Naive thymus-derived CD4-positive, alpha-beta T cell (primary cell): ENCODE measurements at regions not wholly inside any gene's neighbourhood (a gene's known extent, or its start where the extent isn't known, plus 50 kb on each side); places are given as distances from the start of the nearest gene placed in this dataset.
A peak's percentile ranks its signal among the peaks of the same experiment; 100 is the strongest.

Source experiments
- ATAC-seq: fragments of 150-1000 bp; cut with Tn5 transposase; 2 replicates; pipeline ENCODE4 v1.10.0; 2021; ENCODE audit warnings: mild to moderate bottlenecking, moderate library complexity
- CTCF ChIA-PET: fragments of 350-600 bp; sonication (Branson Sonifier 250); formaldehyde crosslinking; loops from one replicate; lab custom pipeline; 2021; ENCODE audit warnings: antibody characterized with exemption; lab: Charles Lee
- POLR2A ChIA-PET: fragments of 350-600 bp; sonication (Branson Sonifier 250); formaldehyde crosslinking; loops from one replicate; lab custom pipeline; 2021; ENCODE audit warnings: antibody characterized with exemption, inconsistent platforms; lab: Charles Lee
- DNase-seq, 9 donors: peaks; one replicate each; pipeline versions ENCODE4 v3.0.0 to v3.0.0-alpha.2; 2020 to 2022; ENCODE audit warnings: mixed read lengths in 1 of 9
- H3K27ac ChIP-seq: one replicate; pipeline ENCODE4 v1.7.0; 2013; ENCODE audit warnings: mild to moderate bottlenecking, low read depth, low read length, moderate library complexity
- H3K27me3 ChIP-seq, 2 donors: one replicate each; pipeline ENCODE4 v1.7.0; 2013; ENCODE audit warnings: low read length in 2 of 2, mild to moderate bottlenecking in 2 of 2, moderate library complexity in 2 of 2; ENCODE audit not compliant: control insufficient read depth in 2 of 2, insufficient read depth in 2 of 2
- H3K36me3 ChIP-seq, 3 experiments: 1 replicate in 2 of 3; 2 replicates in 1 of 3; pipeline ENCODE4 v1.7.0; 2013; ENCODE audit warnings: low read length in 3 of 3, mild to moderate bottlenecking in 3 of 3, moderate library complexity in 1 of 3; ENCODE audit not compliant: insufficient read depth in 3 of 3, control insufficient read depth in 2 of 3
- H3K4me1 ChIP-seq, 2 donors: one replicate each; pipeline ENCODE4 v1.7.0; 2013; ENCODE audit warnings: low read length in 2 of 2, mild to moderate bottlenecking in 2 of 2, moderate library complexity in 1 of 2; ENCODE audit not compliant: control insufficient read depth in 2 of 2, insufficient read depth in 2 of 2
- H3K4me3 ChIP-seq: 2 replicates; pipeline ENCODE4 v1.7.0; 2013; ENCODE audit warnings: mild to moderate bottlenecking, low read length
- H3K9me3 ChIP-seq, 3 experiments: 1 replicate in 2 of 3; 2 replicates in 1 of 3; pipeline ENCODE4 v1.7.0; 2013; ENCODE audit warnings: low read length in 3 of 3; ENCODE audit not compliant: control insufficient read depth in 2 of 3
- H3K27ac Mint-ChIP-seq, 9 donors: one replicate each; pipeline ENCODE4 v1.8.0; 2020 to 2022; ENCODE audit warnings: mixed read lengths in 9 of 9, mild to moderate bottlenecking in 8 of 9, moderate library complexity in 5 of 9, inconsistent platforms in 2 of 9
- H3K27me3 Mint-ChIP-seq, 5 donors: one replicate each; pipeline ENCODE4 v1.8.0; 2021 to 2022; ENCODE audit warnings: mixed read lengths in 5 of 5, mild to moderate bottlenecking in 1 of 5
- H3K36me3 Mint-ChIP-seq, 5 donors: one replicate each; pipeline ENCODE4 v1.8.0; 2020 to 2022; ENCODE audit warnings: mixed read lengths in 5 of 5, mild to moderate bottlenecking in 3 of 5, inconsistent platforms in 1 of 5
- H3K4me1 Mint-ChIP-seq, 7 donors: one replicate each; pipeline ENCODE4 v1.8.0; 2020 to 2022; ENCODE audit warnings: mixed read lengths in 7 of 7, mild to moderate bottlenecking in 3 of 7, inconsistent platforms in 1 of 7
- H3K4me3 Mint-ChIP-seq, 10 donors: one replicate each; pipeline ENCODE4 v1.8.0; 2020 to 2022; ENCODE audit warnings: mild to moderate bottlenecking in 10 of 10, mixed read lengths in 10 of 10, moderate library complexity in 6 of 10, inconsistent platforms in 2 of 10
- H3K9me3 Mint-ChIP-seq, 11 donors: one replicate each; pipeline ENCODE4 v1.8.0; 2020 to 2022; ENCODE audit warnings: mixed read lengths in 11 of 11, mild to moderate bottlenecking in 4 of 11, inconsistent platforms in 1 of 11, moderate library complexity in 1 of 11
- intact Hi-C, 2 donors: fragments of 100-400 bp; cut with micrococcal nuclease; formaldehyde crosslinking; loops; one replicate each; pipeline ENCODE4 v1.15.1; 2023

DNA sequence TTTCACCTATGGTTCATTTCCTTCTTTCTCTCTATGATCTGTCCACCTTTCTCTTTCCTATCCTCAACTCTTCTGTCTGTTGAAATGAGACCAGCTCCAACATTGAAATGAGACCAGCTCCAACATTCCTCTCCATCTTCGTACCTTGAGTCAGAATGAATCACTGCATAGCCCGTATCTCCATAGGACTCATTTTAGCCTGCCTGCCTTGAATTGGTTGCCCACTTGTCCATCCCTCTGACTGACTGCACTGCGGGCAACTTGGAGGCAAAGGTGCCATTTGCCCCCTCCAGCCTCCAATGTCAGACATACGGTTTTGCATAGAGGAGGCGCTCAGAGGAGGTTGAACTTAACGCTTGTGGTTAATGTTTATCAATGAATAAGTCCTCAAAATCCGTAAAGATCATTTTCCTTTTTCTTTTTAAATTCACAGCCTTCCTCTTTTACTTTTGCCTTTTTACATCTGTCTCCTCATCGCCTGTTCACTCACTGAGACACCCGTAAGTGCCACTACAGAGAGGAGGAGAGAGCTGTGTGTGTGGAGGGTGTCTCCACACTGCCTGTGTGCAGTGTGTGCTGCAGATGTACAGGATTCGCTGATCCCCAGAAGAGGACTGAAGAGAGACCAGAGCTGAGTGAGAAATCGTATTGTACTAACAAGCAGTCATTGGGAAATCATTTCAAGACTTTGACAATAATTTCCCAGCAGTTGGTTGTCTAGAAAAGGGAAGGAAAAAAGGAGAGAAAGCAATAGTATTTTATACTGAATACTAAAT, 579.6 kb upstream of the MAP3K7 start:
- Mint-ChIP-seq H3K4me1 (no peaks in the 10 kb centered on the region), H3K27me3 (peaks cover 0 to 6% (median 0%) of the 10 kb centered on the region in 5 donors), H3K36me3 (no peaks in the 10 kb centered on the region), H3K27ac (no peak overlapping the region), H3K4me3 (no peak overlapping the region), H3K9me3 (peaks cover 0 to 1% (median 0%) of the 10 kb centered on the region in 11 donors)
- POLR2A ChIA-PET: no interaction called here
- intact Hi-C loops: no loop called here
- H3K9me3 ChIP-seq: no peaks in the 10 kb centered on the region
- H3K4me3 ChIP-seq: no peak overlapping the region
- CTCF ChIA-PET: no interaction called here
- no peaks in the 10 kb centered on the region for H3K27me3 ChIP-seq
- H3K36me3 ChIP-seq: no peaks in the 10 kb centered on the region
- DNase-seq (no peak), ATAC-seq (no peak)
- H3K27ac ChIP-seq: no peak overlapping the region
- H3K4me1 ChIP-seq: no peaks in the 10 kb centered on the region

DNA sequence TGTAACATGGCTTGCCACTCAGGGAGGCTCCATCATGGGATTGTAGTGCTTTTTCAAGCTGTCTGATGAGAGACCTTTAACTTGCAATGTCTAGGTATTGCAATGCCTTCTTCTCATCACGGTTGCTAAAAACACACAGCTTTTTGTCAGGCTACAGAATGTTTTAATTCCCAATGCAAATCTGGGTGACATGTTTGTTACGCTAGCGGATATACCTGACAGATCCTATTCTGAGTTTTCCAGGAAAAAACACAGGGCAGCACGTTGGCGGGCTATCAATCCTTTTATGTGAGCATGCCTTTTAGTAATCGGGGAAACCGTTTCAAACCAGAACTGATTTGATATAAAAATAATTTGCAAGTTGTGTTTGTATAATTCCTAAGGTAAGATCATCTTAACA, 577.2 kb upstream of the MAP3K7 start:
- Mint-ChIP-seq H3K4me3 (no peak overlapping the region), H3K36me3 (no peaks in the 10 kb centered on the region), H3K9me3 (no peaks in the 10 kb centered on the region), H3K27me3 (peaks cover 0 to 8% (median 0%) of the 10 kb centered on the region in 5 donors), H3K4me1 (no peaks in the 10 kb centered on the region), H3K27ac (no peak overlapping the region)
- no peaks in the 10 kb centered on the region for H3K36me3 ChIP-seq
- H3K4me1 ChIP-seq: no peaks in the 10 kb centered on the region
- H3K4me3 ChIP-seq: no peak overlapping the region
- CTCF ChIA-PET: no interaction called here
- POLR2A ChIA-PET: no interaction called here
- no peaks in the 10 kb centered on the region for H3K9me3 ChIP-seq
- no peaks in the 10 kb centered on the region for H3K27me3 ChIP-seq
- no peak for DNase-seq
- intact Hi-C loops: no loop called here
- ATAC-seq: no peak
- H3K27ac ChIP-seq: no peak overlapping the region

DNA sequence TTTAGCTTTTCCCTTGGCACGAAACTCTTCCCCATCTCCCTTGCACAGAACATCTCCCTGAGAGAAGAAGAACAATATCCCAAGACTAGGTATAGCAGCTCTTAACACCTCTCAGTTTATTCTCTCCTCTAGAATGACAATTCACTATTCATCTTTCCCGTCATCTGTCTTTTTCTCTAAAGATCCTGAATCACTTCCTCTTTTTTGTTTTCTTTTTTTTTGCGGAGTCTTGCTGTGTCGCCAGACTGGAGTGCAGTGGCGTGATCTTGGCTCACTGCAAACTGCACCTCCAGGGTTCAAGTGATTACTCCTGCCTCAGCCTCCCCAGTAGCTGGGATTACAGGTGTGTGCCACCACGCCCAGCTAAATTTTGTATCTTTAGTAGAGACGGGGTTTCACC, 574.4 kb upstream of the MAP3K7 start:
- ChIA-PET POLR2A (no interaction called here), CTCF (no interaction called here)
- H3K4me3 ChIP-seq: no peak overlapping the region
- H3K4me3 Mint-ChIP-seq: no peak overlapping the region
- no peak for DNase-seq
- H3K9me3 Mint-ChIP-seq: no peaks in the 10 kb centered on the region
- no peaks in the 10 kb centered on the region for H3K4me1 Mint-ChIP-seq
- no peaks in the 10 kb centered on the region for H3K36me3 Mint-ChIP-seq
- H3K27ac ChIP-seq: no peak overlapping the region
- no peak overlapping the region for H3K27ac Mint-ChIP-seq
- peaks cover 0 to 8% (median 0%) of the 10 kb centered on the region in 5 donors for H3K27me3 Mint-ChIP-seq
- no peaks in the 10 kb centered on the region for H3K36me3 ChIP-seq
- intact Hi-C loops: no loop called here
- ATAC-seq: no peak
- no peaks in the 10 kb centered on the region for H3K27me3 ChIP-seq
- no peaks in the 10 kb centered on the region for H3K4me1 ChIP-seq
- no peaks in the 10 kb centered on the region for H3K9me3 ChIP-seq

DNA sequence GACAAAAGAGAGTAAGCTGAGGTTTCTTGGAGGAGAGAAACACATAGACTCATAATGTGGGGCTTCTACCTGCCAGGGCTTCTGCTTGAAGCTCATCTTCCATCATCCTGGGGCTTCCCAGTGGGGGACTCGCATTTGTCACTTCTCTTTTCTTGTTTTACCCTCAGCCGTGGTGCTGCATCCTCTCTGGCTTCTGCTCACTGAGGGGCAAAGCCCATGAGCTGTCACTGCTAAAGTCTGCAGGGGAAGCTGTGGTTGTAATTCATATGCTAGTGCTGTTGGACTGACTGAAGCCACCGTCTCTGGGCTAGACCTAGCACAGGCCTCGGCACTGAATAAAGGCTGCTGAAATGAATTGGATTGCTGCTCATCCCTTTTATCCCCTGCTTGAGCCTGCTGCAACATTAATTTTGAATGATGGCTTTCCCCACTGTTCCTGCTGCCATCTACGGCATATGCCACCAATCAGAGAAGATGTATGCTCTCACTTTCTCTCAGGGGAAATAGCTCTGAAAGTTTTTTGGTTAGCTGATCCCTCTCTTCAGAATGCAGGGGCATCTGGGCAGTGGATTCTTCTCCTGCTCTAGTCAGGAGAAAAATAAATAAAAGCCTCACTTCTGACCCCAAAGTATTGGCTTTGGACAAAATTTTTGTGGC, 568.4 kb upstream of the MAP3K7 start:
- Mint-ChIP-seq H3K9me3 (peaks cover 0 to 3% (median 0%) of the 10 kb centered on the region in 11 donors), H3K4me1 (no peaks in the 10 kb centered on the region), H3K4me3 (no peak overlapping the region), H3K27me3 (peaks cover 0 to 7% (median 3%) of the 10 kb centered on the region in 5 donors), H3K27ac (no peak overlapping the region), H3K36me3 (no peaks in the 10 kb centered on the region)
- POLR2A ChIA-PET: no interaction called here
- Histone ChIP-seq H3K27ac (no peak overlapping the region), H3K27me3 (no peaks in the 10 kb centered on the region), H3K36me3 (no peaks in the 10 kb centered on the region), H3K9me3 (no peaks in the 10 kb centered on the region), H3K4me1 (no peaks in the 10 kb centered on the region), H3K4me3 (no peak overlapping the region)
- peak; percentile 18 for ATAC-seq
- CTCF ChIA-PET: no interaction called here
- DNase-seq: peak in 1 of 9 donors; percentile 0
- intact Hi-C loops: no loop called here

DNA sequence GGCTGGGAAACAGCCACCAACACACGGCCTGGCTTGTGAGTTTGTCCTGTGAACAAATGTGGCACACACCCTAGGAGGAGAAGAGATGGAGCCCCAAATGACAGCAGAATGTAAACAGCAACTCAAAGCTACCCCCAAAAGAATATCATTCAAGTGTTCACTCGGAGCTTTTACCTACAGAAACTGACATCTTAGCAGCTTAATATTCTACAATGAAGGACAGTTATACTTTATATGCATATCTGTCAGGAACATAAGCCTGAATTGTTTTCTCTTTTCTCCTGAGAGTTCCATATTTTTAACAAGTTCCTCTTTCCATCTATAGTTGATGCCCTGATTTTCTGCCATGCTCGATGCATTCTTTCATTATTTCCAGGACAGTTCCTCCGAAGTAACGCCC, 566.0 kb upstream of the MAP3K7 start:
- H3K27me3 Mint-ChIP-seq: peaks cover 0 to 4% (median 0%) of the 10 kb centered on the region in 5 donors
- ChIA-PET POLR2A (no interaction called here), CTCF (no interaction called here)
- intact Hi-C loops: no loop called here
- H3K9me3 Mint-ChIP-seq: peaks cover 0 to 6% (median 0%) of the 10 kb centered on the region in 11 donors
- no peak for ATAC-seq
- H3K9me3 ChIP-seq: no peaks in the 10 kb centered on the region
- no peak overlapping the region for H3K4me3 Mint-ChIP-seq
- H3K27ac ChIP-seq: no peak overlapping the region
- no peaks in the 10 kb centered on the region for H3K36me3 Mint-ChIP-seq
- no peaks in the 10 kb centered on the region for H3K4me1 ChIP-seq
- H3K27ac Mint-ChIP-seq: no peak overlapping the region
- H3K4me3 ChIP-seq: no peak overlapping the region
- H3K4me1 Mint-ChIP-seq: no peaks in the 10 kb centered on the region
- H3K36me3 ChIP-seq: no peaks in the 10 kb centered on the region
- H3K27me3 ChIP-seq: no peaks in the 10 kb centered on the region
- no peak for DNase-seq

DNA sequence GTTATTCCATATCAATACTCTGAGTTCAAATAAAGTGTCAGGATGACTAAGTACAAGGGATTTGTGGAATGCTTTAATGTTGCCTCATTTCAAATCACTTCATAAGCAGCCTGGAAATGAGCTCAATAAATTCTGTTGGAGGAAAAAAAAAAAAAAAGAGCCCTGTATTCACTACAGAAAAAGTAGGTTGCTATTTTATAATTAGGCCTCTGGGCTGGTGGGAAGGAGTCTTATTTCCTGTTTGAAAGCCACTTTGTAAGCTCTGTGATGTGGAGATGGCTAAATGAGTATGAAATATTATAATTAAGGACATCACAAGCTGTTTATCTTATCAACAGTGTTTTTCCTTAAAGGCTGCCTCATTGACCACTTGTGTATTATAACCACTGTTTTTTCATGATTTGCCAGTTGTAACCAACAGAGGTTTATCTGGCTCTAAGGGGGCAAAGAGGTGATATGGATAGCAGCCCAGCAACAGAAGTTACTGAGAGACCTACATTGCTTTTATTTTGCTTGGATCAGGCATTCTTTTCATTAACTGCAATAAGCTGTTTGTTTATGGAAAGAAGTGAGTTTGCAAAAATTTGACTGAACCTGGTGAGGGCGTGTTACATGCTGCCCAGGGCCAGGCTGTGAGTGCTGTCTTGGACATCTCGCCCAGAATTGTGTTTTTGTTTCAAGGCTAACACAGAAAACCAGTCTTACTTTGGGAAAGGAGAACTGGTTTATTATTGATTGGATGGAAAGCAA, 563.3 kb upstream of the MAP3K7 start:
- intact Hi-C loops: no loop called here
- H3K4me3 ChIP-seq: no peak overlapping the region
- H3K4me1 ChIP-seq: no peaks in the 10 kb centered on the region
- no peaks in the 10 kb centered on the region for H3K27me3 ChIP-seq
- H3K27ac Mint-ChIP-seq: no peak overlapping the region
- H3K4me3 Mint-ChIP-seq: no peak overlapping the region
- DNase-seq: no peak
- no peak for ATAC-seq
- H3K36me3 ChIP-seq: no peaks in the 10 kb centered on the region
- H3K27ac ChIP-seq: no peak overlapping the region
- H3K36me3 Mint-ChIP-seq: no peaks in the 10 kb centered on the region
- POLR2A ChIA-PET: no interaction called here
- no peaks in the 10 kb centered on the region for H3K9me3 ChIP-seq
- CTCF ChIA-PET: no interaction called here
- peaks cover 0 to 7% (median 0%) of the 10 kb centered on the region in 5 donors for H3K27me3 Mint-ChIP-seq
- no peaks in the 10 kb centered on the region for H3K4me1 Mint-ChIP-seq
- peaks cover 0 to 6% (median 0%) of the 10 kb centered on the region in 11 donors for H3K9me3 Mint-ChIP-seq
